Fibroblast of lung (primary cell): ENCODE measurements at regions not wholly inside any gene's neighbourhood (a gene's known extent, or its start where the extent isn't known, plus 50 kb on each side); places are given as distances from the start of the nearest gene placed in this dataset.

Experiments
- CTCF ChIP-seq, 2 donors: IDR thresholded peaks in 1 of 2; conservative IDR thresholded peaks in 1 of 2; 1 replicate in 1 of 2; 2 replicates in 1 of 2; pipeline ENCODE4 v1.5.1; 2011 to 2012; ENCODE audit warnings: low read length in 2 of 2, control low read depth in 1 of 2, inconsistent platforms in 1 of 2, low read depth in 1 of 2, mild to moderate bottlenecking in 1 of 2
- EZH2 ChIP-seq: IDR thresholded peaks from 2 replicates; pipeline ENCODE4 v1.5.1; 2012; ENCODE audit warnings: low read length, control low read depth, mild to moderate bottlenecking; ENCODE audit errors: missing control alignments

DNA sequence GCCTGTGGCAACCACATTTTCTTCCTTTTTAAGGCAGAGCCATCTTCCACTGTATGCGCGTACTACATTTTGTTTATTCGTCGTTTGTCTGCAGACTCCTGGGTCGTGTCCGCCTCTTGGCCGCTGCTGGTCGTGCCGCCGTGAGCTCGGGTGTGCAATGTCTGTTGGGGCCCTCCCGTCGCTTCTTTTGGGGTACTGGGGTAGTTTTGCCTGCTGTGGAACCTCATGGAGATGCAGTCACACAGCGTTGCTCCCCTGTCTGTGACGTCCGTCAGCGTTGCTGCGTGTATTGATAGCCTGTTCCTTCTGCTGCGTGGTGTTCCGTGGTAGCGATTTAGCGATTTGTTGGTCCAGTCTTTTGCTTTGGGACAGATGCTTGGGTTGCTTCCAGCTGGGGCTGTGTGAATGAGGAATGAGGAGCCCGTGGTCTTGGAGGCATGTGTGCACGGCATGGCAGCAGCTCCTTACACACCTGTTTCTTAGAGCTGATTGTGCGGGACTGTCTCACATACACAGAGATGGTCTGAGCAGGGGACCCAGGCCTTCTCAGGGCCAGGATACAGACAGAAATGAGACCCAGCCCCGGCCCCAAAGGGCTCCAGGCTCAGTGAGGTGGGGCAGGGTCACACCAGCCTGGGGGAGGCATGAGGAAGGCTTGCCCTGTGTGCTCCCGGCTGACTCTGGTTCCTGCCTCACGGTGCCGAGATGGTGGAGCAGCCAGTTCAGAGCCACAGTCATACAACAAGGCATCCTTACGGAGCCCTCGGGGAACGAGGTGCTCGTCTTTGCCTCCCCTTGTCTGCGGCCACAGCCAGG lies 78.4 kb upstream of the GSE1 start:
- TF ChIP-seq CTCF (conservative IDR thresholded peaks at IDR 0.05 in 1 of 2, IDR thresholded peaks at IDR 0.05 in 1 of 2; ENCODE audit: low read depth in 1 of 2, low read length in 2 of 2) (no peak), EZH2 (no peak)
